ENCODE measurements at regions not wholly inside any gene's neighbourhood (a gene's known extent, or its start where the extent isn't known, plus 50 kb on each side); places are given as distances from the start of the nearest gene placed in this dataset.

- DNase-seq (ENCODE audit: low read depth): no peak
- TF ChIP-seq CTCF (IDR thresholded peaks at IDR 0.05; ENCODE audit: control insufficient read depth, extremely low read depth, insufficient read depth): no peak
- H3K4me3 ChIP-seq (ENCODE audit: low read depth, low read length): no peak overlapping the region
Observed at GRCh38 chr14:22159957-22160356, 429.1 kb downstream of the DAD1 start.

GRCh38 chr14:22159099-22159498 lies 429.9 kb downstream of the DAD1 start:
- no peak overlapping the region for H3K4me3 ChIP-seq (ENCODE audit: low read depth, low read length)
- DNase-seq (ENCODE audit: low read depth): no peak
- TF ChIP-seq CTCF (IDR thresholded peaks at IDR 0.05; ENCODE audit: control insufficient read depth, extremely low read depth, insufficient read depth): no peak

DNA sequence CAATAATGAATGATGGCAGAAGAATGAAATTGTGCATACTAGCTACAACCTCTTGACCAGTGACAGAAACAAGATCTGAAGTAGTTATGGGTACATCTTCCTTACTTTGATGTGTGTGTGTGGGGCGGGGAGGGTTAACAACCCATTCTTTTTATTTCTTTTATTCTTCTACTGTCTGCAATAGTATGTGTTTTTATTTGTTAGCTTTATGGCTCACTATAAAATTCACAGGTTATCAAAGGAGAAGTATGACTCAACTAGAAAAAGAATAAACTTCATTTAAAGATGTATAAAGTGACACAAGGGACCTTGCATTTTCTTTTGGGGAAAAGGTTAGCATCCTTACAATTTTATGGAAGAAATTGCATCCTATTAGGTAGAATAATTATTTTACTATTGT lies 430.5 kb downstream of the DAD1 start:
- no peak for TF ChIP-seq CTCF (IDR thresholded peaks at IDR 0.05; ENCODE audit: control insufficient read depth, extremely low read depth, insufficient read depth)
- H3K4me3 ChIP-seq (ENCODE audit: low read depth, low read length): no peak overlapping the region
- DNase-seq (ENCODE audit: low read depth): no peak

GRCh38 chr14:22155571-22155970 lies 433.5 kb downstream of the DAD1 start:
- H3K4me3 ChIP-seq (ENCODE audit: low read depth, low read length): no peak overlapping the region
- no peak for DNase-seq (ENCODE audit: low read depth)
- no peak for TF ChIP-seq CTCF (IDR thresholded peaks at IDR 0.05; ENCODE audit: control insufficient read depth, extremely low read depth, insufficient read depth)

GRCh38 chr14:22152903-22153302 lies 436.1 kb downstream of the DAD1 start:
- no peak for TF ChIP-seq CTCF (IDR thresholded peaks at IDR 0.05; ENCODE audit: control insufficient read depth, extremely low read depth, insufficient read depth)
- no peak for DNase-seq (ENCODE audit: low read depth)
- no peak overlapping the region for H3K4me3 ChIP-seq (ENCODE audit: low read depth, low read length)

DNA sequence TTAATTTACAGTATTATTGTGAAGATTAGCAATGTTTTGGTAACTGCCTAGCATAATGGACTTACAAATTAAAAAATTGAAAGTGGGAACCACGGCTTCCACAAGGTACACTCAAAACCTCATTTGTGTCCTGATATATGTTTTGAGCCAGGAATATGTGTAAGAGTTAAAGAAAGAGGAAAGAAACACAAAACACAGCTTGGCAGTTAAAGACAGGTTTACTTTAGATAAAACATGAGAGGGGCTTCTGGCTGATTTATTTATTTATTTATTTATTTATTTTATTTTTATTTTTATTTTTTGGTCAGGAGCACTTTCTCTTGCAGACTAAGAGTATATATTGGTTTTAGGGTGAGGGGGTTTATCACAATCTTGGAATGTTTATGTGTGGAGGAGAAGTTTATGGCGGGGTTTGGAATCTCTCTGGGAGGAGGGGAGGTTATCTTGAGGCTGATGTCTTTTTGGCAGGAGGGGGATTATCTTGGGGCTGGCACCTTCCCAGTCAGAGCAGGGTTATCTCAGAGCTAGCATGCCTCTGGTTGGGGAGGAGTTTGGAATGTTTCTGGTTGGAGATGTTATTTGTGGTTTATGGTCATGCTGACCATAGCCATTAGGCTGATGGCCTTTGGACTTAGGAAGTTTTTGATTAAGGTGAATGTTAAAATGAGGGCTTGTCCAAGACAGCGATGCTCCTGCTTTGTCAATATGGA lies 436.7 kb downstream of the DAD1 start:
- DNase-seq (ENCODE audit: low read depth): no peak
- TF ChIP-seq CTCF (IDR thresholded peaks at IDR 0.05; ENCODE audit: control insufficient read depth, extremely low read depth, insufficient read depth): no peak
- H3K4me3 ChIP-seq (ENCODE audit: low read depth, low read length): no peak overlapping the region

DNA sequence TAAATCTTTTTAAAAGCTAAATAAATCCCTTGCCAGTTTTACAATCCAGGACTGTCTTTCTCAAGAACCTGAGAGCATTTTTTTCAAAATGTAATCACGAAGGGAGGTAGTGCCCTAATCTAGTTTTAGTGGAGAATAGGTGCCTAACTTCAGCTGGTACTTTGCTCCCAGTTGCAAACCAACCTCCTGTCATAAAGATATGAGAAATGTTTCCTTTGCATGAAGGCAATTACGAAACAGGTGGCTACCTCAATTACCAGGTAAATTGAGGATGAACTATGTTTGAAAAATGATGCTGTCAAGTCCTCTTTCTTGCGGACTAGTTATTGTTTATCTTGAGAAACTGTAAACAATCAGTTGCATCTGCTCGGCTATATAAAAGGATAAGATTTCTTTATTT lies 437.9 kb downstream of the DAD1 start:
- no peak for TF ChIP-seq CTCF (IDR thresholded peaks at IDR 0.05; ENCODE audit: control insufficient read depth, extremely low read depth, insufficient read depth)

More for the DNA sequence above, 437.9 kb downstream of the DAD1 start:
- no peak for DNase-seq (ENCODE audit: low read depth)
- H3K4me3 ChIP-seq (ENCODE audit: low read depth, low read length): no peak overlapping the region

All from LNCaP clone FGC (cell line).